ENCODE measurements at regions not wholly inside any gene's neighbourhood (a gene's known extent, or its start where the extent isn't known, plus 50 kb on each side); places are given as distances from the start of the nearest gene placed in this dataset.

DNA sequence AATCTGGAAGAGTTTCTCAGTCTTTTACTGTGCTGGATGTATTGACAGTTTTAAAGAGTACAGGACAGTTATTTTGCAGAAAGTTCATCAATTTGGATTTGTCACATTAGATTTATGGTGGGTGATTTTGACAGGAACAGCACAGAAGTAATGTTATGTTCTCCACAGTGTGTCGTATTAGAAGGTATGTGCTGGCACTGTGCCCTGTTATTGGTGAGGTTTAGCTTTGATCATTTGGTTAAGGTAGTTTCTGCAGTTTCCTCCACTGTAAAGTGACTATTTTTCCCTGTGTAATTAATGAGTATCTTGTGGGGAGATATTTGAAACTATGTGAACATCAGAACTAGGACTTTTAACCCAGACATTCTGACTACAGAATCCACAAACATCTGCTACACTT, 308.5 kb upstream of the TBX3 start:
- no peak for DNase-seq

DNA sequence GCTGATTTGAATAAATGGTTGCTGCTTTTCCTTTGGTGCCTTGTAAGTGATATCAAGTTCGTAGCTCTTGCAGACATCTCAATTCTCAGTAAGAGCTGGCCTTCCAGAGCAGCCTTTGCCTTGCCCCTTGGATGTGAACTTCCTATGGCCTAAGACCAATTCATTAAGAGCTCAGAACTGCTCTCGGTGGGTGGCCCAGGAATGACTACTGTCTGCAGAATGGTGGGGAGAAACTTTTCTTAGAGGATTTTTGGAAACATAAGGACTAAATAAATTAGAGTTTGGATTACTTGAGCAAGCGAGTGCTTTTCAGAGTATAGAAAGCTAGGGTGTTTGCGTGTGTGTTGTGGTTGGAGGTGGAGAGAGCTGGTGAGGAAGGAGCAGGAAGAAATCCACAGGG, 306.4 kb upstream of the TBX3 start:
- DNase-seq = no peak

- no peak for DNase-seq
These were observed 302.9 kb upstream of the TBX3 start for GRCh38 chr12:114986849-114987248.

GRCh38 chr12:114986178-114986714, 302.3 kb upstream of the TBX3 start:
- no peak for DNase-seq

DNA sequence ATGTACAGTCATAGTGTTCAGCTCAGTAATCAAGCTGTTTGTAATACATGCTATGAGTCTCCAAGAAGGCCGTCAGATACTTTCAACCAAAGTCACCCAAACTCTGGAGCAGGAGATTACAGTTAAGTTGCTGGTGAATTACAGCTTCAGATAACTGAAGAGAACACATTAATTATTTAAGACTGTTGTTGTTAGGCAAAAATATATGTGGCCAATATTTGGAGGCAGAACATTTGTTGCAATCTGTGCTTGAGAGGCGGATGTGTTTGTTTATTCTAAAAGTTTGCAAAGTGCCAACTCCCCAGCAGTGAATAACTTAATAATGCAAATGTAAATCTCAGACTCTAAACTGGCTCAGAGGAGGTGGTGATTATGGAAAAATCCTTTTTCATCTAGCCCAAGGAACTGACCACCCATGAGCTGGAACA, 300.7 kb upstream of the TBX3 start:
- no peak for DNase-seq

DNA sequence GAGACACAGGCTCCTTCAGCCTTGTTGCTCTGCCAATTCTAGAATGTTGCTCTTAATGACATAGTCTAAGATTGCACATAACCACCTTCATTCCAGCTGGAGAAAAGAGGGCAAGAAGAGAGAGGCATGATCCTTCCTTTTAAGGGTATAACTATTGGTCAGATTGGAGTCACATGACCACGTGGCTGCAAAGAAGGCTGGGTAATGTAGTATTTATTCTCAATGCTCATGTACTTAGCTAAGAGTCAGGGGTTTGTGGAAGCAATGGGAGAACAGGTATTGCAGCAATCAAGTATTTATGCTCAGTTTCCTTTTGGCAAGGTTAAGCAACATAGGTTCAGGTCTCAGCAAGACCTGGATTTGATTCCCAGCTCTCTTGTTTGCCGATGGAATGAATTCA, 298.8 kb upstream of the TBX3 start:
- no peak for DNase-seq

- DNase-seq = no peak
These were observed 297.1 kb upstream of the TBX3 start for GRCh38 chr12:114981036-114981435.

DNA sequence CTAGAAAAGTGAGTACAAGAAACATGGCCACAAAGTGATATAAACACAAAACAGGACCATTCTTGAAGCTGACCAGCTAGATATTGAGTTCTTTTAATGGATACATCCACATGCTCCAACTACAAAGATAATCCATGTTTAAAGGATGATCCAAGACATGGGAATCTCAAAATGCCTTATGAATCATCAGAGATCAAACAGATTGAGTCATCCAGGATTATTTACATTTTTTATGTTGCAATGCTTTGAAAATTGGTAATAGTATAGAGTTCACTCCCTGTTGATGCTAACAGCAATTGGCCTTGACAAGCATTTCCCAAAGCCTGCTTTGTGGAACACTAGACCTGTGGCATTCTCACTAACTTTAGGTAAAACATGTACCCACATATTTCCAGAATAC, 293.0 kb upstream of the TBX3 start:
- DNase-seq = no peak

DNA sequence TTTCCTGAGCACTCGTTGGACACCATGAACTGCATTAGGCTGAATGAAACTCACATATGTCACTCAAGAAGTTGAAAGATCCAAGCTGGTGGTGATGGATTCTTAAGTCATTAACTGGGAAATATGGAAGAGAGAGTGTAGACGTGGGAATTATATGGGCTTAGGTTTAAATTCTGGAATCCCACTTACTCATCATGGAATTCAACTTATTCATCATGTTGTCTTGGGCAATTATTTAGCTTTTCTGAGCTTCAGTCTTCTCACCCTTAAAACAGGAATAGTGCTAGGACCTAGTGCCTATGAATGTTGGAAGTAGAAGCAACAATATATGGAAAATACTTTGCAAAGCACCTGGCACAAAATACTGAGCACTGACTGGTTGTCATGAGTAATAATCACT, 292.4 kb upstream of the TBX3 start:
- DNase-seq = no peak

GRCh38 chr12:114975640-114976310, 291.8 kb upstream of the TBX3 start:
- DNase-seq = no peak

GRCh38 chr12:114974826-114975639, 291.1 kb upstream of the TBX3 start:
- DNase-seq = no peak

GRCh38 chr12:114974333-114974732, 290.4 kb upstream of the TBX3 start:
- no peak for DNase-seq

- DNase-seq = no peak
These were observed 284.8 kb upstream of the TBX3 start for GRCh38 chr12:114968727-114969126.

DNA sequence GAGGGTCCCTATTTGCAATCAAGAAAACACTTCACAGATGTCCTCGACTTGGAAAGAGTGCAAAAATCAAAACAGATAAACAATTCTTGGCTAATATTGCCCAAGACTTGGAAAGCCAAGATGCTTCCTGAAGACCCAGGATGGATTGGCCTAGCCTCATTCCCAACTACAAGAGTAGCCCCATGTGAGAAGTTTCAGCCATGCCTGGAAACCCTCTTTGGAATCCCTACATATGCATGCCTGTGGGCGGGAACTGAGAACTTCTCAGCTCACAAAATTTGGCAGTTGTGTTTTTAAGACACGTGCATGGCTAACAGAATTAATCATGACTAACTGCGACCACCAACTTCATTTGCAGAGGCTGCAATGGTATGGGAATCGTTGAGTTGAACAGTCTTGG, 283.2 kb upstream of the TBX3 start:
- no peak for DNase-seq

- DNase-seq = no peak
These were observed 280.9 kb upstream of the TBX3 start for GRCh38 chr12:114964841-114965240.

DNA sequence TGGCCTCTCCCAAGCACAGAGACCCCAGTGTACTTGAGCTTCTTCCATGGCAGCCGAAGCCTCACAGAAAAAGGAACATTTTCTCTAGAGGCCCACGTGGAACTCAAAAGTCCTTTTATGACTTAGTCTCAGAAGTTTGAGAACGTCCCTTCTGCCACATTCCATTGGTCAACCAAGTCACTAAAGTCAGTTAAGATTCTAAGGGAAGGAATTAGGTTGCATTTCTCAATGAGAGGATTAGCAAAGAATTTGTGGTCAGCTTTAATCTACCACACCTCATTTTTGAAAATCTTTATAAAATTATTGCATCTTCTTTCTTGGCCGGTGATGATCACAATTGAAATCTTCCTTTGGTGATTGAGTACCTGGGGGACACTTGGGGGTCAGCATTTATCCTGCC, 279.9 kb upstream of the TBX3 start:
- DNase-seq = no peak

DNA sequence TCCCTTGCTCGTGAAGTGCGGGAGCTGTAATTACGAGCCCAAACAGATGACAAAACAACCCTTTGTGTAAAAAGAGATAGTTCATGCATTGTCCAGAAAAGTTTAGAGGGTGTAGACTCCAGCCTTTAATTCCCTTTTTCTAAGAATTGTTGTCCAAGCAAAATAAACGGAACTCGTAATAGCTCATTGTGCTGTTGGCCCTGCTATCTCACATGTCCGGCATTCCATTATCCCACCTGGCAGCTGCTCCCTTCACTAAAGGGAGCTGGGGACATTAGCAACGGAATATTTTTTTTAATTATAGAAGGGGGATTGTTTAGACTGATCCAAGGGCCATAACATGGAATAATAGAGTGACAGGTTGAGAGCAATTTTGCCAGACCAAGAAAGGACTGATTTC, 277.5 kb upstream of the TBX3 start:
- DNase-seq = no peak

DNA sequence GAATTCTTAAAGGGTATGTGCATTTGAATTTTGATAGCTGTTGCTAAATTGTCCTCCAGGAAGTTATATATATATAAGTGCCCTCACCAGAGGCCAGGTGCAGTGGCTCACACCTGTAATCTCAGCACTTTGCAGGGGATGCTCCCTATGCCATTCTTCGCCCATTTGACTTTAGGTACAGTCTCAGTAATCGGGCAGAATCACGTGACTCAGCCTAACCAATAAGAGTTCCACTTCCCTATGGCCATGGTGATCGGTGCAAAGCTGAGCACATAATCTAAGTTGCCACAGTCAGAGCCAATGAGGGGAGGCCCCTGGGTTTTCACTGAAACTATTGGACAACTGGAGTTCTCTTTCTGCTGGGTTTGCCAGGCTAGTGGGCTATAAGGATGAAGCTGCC, 274.6 kb upstream of the TBX3 start:
- DNase-seq = no peak

- DNase-seq = no peak
These were observed 273.2 kb upstream of the TBX3 start for GRCh38 chr12:114957225-114957624.

- DNase-seq = no peak
These were observed 271.5 kb upstream of the TBX3 start for GRCh38 chr12:114955414-114956014.

- no peak for DNase-seq
These were observed 270.6 kb upstream of the TBX3 start for GRCh38 chr12:114954511-114955055.

GRCh38 chr12:114952573-114953271, 268.7 kb upstream of the TBX3 start:
- DNase-seq = no peak

All from SHP77 treated with DMSO at 0.1 percent for 48 hours (cell line).